ENCODE measurements at regions not wholly inside any gene's neighbourhood (a gene's known extent, or its start where the extent isn't known, plus 50 kb on each side); places are given as distances from the start of the nearest gene placed in this dataset.

DNA sequence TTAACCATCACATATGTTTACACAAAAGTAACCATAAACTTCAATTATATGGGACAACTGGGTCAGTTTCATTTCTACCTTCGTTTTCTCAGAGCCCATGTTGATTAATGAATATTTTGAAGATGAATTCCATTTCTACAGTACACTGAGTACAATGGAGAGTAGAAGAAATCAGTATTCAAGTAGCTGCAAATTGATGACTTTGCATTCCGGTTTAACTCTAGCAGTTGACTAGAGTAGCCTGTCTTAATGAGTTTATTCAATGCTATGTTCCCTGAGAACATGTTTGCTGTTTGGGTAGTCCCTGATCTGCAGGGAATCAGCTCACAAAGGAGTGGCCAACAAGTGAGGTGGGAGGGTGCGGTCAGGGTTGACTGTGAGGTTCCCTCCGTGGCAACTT lies 168.3 kb downstream of the TRIML1 start:
- no peaks in the 10 kb centered on the region for H3K9me3 ChIP-seq (ENCODE audit: control insufficient read depth, low read length)
- H3K36me3 ChIP-seq (ENCODE audit: control insufficient read depth, insufficient read depth, low read length) = no peaks in the 10 kb centered on the region
- Mint-ChIP-seq H3K36me3 (ENCODE audit: low read depth) (peaks cover 2% of the 10 kb centered on the region), H3K4me3 (no peak overlapping the region), H3K9me3 (no peaks in the 10 kb centered on the region), H3K27me3 (ENCODE audit: insufficient read depth) (no peaks in the 10 kb centered on the region), H3K27ac (no peak overlapping the region), H3K4me1 (no peaks in the 10 kb centered on the region)
- DNase-seq = no peak
- H3K9ac ChIP-seq (ENCODE audit: extremely low read depth, low read length, poor library complexity, severe bottlenecking) = no peak overlapping the region
- H3K27me3 ChIP-seq (ENCODE audit: control insufficient read depth, insufficient read depth, low read length, poor library complexity, severe bottlenecking) = no peaks in the 10 kb centered on the region
- H3K27ac ChIP-seq (ENCODE audit: low read depth, low read length) = no peak overlapping the region
- no peak overlapping the region for H3K4me3 ChIP-seq (ENCODE audit: low read length)
- TF ChIP-seq, protein P1, sequence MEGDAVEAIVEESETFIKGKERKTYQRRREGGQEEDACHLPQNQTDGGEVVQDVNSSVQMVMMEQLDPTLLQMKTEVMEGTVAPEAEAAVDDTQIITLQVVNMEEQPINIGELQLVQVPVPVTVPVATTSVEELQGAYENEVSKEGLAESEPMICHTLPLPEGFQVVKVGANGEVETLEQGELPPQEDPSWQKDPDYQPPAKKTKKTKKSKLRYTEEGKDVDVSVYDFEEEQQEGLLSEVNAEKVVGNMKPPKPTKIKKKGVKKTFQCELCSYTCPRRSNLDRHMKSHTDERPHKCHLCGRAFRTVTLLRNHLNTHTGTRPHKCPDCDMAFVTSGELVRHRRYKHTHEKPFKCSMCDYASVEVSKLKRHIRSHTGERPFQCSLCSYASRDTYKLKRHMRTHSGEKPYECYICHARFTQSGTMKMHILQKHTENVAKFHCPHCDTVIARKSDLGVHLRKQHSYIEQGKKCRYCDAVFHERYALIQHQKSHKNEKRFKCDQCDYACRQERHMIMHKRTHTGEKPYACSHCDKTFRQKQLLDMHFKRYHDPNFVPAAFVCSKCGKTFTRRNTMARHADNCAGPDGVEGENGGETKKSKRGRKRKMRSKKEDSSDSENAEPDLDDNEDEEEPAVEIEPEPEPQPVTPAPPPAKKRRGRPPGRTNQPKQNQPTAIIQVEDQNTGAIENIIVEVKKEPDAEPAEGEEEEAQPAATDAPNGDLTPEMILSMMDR (conservative IDR thresholded peaks at IDR 0.05) = no peak
- peaks cover 3% of the 10 kb centered on the region for H3K4me1 ChIP-seq (ENCODE audit: control insufficient read depth, insufficient read depth, low read length)
- WGBS, 2 experiments (ENCODE audit: insufficient coverage in 1 of 2, insufficient read length in 1 of 2) = 76 to 95% methylated on average over 4 of the region's 4 CpGs

DNA sequence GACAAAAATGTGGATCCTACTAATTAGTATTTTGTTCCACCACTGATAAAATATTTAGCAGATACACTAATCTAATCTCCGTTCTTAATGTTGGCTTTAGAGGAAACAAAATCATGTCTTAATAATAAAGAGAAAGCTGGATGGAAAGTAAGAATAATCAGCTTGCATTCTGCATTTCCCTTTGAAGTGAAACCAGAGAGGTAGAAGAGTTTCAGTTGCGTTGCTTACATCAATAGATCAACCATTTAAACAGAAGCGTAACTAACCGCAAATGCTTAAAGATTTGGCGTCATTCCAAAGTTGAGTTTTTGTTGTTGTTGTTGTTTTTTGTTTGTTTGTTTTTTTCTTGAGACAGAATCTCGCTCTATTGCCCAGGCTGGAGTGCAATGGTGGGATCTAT lies 168.9 kb downstream of the TRIML1 start:
- WGBS, 2 experiments (ENCODE audit: insufficient coverage in 1 of 2, insufficient read length in 1 of 2) = 97 to 100% methylated on average over 1 to 6 of the region's 6 CpGs
- Histone ChIP-seq H3K4me1 (ENCODE audit: control insufficient read depth, insufficient read depth, low read length) (peaks cover 3% of the 10 kb centered on the region), H3K36me3 (ENCODE audit: control insufficient read depth, insufficient read depth, low read length) (no peaks in the 10 kb centered on the region), H3K4me3 (ENCODE audit: low read length) (no peak overlapping the region), H3K27ac (ENCODE audit: low read depth, low read length) (no peak overlapping the region), H3K27me3 (ENCODE audit: control insufficient read depth, insufficient read depth, low read length, poor library complexity, severe bottlenecking) (no peaks in the 10 kb centered on the region), H3K9me3 (ENCODE audit: control insufficient read depth, low read length) (no peaks in the 10 kb centered on the region), H3K9ac (ENCODE audit: extremely low read depth, low read length, poor library complexity, severe bottlenecking) (no peak overlapping the region)
- DNase-seq = no peak
- H3K4me3 Mint-ChIP-seq = no peak overlapping the region
- H3K36me3 Mint-ChIP-seq (ENCODE audit: low read depth) = peaks cover 2% of the 10 kb centered on the region
- H3K27ac Mint-ChIP-seq = no peak overlapping the region
- H3K9me3 Mint-ChIP-seq = no peaks in the 10 kb centered on the region
- H3K4me1 Mint-ChIP-seq = no peaks in the 10 kb centered on the region
- no peaks in the 10 kb centered on the region for H3K27me3 Mint-ChIP-seq (ENCODE audit: insufficient read depth)
- TF ChIP-seq, protein P1 (conservative IDR thresholded peaks at IDR 0.05) = no peak

GRCh38 chr4:188316391-188316790 lies 177.2 kb downstream of the TRIML1 start:
- Histone ChIP-seq H3K9ac (ENCODE audit: extremely low read depth, low read length, poor library complexity, severe bottlenecking) (no peak overlapping the region), H3K4me3 (ENCODE audit: low read length) (no peak overlapping the region), H3K27me3 (ENCODE audit: control insufficient read depth, insufficient read depth, low read length, poor library complexity, severe bottlenecking) (no peaks in the 10 kb centered on the region), H3K4me1 (ENCODE audit: control insufficient read depth, insufficient read depth, low read length) (peaks cover 3% of the 10 kb centered on the region), H3K27ac (ENCODE audit: low read depth, low read length) (no peak overlapping the region), H3K36me3 (ENCODE audit: control insufficient read depth, insufficient read depth, low read length) (no peaks in the 10 kb centered on the region), H3K9me3 (ENCODE audit: control insufficient read depth, low read length) (no peaks in the 10 kb centered on the region)
- Mint-ChIP-seq H3K36me3 (ENCODE audit: low read depth) (peaks cover 1% of the 10 kb centered on the region), H3K9me3 (peaks cover 7% of the 10 kb centered on the region), H3K4me1 (peaks cover 8% of the 10 kb centered on the region), H3K4me3 (no peak overlapping the region), H3K27ac (no peak overlapping the region), H3K27me3 (ENCODE audit: insufficient read depth) (no peaks in the 10 kb centered on the region)
- WGBS, 2 experiments (ENCODE audit: insufficient coverage in 1 of 2, insufficient read length in 1 of 2) = 95 to 96% methylated on average over 2 of the region's 2 CpGs
- TF ChIP-seq, protein P1 (conservative IDR thresholded peaks at IDR 0.05) = no peak
- DNase-seq = no peak

Data from endodermal cell (in vitro differentiated cells).